ENCODE measurements at regions not wholly inside any gene's neighbourhood (a gene's known extent, or its start where the extent isn't known, plus 50 kb on each side); places are given as distances from the start of the nearest gene placed in this dataset.

DNA sequence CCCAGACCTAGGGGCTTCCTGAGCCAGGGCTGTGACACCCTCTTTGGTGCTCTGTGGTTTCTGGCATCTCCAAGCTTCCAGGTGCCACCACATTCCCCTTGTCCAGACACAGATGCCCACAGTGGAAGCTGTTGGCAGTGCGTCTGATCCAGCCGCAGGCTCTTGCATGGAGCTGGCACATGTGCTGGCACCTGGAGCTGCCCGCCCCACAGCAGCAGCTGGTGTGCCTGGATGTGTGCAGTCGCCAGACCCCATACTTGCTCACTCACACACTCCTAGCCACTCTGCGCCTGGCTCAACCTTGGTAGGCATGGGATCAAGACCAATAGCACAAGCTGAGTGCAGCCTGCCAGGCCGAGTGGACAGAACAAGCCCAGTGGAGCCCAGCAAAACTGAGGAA lies 106.5 kb downstream of the LYZL1 start:
- Mint-ChIP-seq H3K36me3 (ENCODE audit: low read depth) (0 out of 3 replicates have a peak, but pooled peaks cover 2% of the 10 kb centered on the region), H3K27ac (no peak overlapping the region), H3K27me3 (ENCODE audit: insufficient read depth, low read depth, poor library complexity) (peaks cover 2% of the 10 kb centered on the region), H3K4me3 (no peak overlapping the region), H3K9me3 (peaks cover 8% of the 10 kb centered on the region), H3K4me1 (peaks cover 6% of the 10 kb centered on the region; the same call in 2 of the 3 replicates)
- Histone ChIP-seq H3F3A (replicated peaks; ENCODE audit: low read depth) (no peaks in the 10 kb centered on the region), H3K9me2 (ENCODE audit: insufficient read depth) (no peaks in the 10 kb centered on the region), H3K36me3 (ENCODE audit: insufficient read depth) (no peaks in the 10 kb centered on the region), H3K4me3 (no peak overlapping the region), H2AFZ (no peak overlapping the region), H3K4me1 (ENCODE audit: insufficient read depth) (no peaks in the 10 kb centered on the region), H3K27ac (ENCODE audit: low read depth) (no peak overlapping the region), H3K79me2 (replicated peaks; ENCODE audit: insufficient read depth) (no peaks in the 10 kb centered on the region), H3K27me3 (ENCODE audit: insufficient read depth) (no peaks in the 10 kb centered on the region), H4K20me1 (replicated peaks; ENCODE audit: insufficient read depth) (no peaks in the 10 kb centered on the region), H3K4me2 (no peak overlapping the region)
- DNase-seq (ENCODE audit: low spot score): no peak
- ATAC-seq: no peak
- TF ChIP-seq, protein P1, sequence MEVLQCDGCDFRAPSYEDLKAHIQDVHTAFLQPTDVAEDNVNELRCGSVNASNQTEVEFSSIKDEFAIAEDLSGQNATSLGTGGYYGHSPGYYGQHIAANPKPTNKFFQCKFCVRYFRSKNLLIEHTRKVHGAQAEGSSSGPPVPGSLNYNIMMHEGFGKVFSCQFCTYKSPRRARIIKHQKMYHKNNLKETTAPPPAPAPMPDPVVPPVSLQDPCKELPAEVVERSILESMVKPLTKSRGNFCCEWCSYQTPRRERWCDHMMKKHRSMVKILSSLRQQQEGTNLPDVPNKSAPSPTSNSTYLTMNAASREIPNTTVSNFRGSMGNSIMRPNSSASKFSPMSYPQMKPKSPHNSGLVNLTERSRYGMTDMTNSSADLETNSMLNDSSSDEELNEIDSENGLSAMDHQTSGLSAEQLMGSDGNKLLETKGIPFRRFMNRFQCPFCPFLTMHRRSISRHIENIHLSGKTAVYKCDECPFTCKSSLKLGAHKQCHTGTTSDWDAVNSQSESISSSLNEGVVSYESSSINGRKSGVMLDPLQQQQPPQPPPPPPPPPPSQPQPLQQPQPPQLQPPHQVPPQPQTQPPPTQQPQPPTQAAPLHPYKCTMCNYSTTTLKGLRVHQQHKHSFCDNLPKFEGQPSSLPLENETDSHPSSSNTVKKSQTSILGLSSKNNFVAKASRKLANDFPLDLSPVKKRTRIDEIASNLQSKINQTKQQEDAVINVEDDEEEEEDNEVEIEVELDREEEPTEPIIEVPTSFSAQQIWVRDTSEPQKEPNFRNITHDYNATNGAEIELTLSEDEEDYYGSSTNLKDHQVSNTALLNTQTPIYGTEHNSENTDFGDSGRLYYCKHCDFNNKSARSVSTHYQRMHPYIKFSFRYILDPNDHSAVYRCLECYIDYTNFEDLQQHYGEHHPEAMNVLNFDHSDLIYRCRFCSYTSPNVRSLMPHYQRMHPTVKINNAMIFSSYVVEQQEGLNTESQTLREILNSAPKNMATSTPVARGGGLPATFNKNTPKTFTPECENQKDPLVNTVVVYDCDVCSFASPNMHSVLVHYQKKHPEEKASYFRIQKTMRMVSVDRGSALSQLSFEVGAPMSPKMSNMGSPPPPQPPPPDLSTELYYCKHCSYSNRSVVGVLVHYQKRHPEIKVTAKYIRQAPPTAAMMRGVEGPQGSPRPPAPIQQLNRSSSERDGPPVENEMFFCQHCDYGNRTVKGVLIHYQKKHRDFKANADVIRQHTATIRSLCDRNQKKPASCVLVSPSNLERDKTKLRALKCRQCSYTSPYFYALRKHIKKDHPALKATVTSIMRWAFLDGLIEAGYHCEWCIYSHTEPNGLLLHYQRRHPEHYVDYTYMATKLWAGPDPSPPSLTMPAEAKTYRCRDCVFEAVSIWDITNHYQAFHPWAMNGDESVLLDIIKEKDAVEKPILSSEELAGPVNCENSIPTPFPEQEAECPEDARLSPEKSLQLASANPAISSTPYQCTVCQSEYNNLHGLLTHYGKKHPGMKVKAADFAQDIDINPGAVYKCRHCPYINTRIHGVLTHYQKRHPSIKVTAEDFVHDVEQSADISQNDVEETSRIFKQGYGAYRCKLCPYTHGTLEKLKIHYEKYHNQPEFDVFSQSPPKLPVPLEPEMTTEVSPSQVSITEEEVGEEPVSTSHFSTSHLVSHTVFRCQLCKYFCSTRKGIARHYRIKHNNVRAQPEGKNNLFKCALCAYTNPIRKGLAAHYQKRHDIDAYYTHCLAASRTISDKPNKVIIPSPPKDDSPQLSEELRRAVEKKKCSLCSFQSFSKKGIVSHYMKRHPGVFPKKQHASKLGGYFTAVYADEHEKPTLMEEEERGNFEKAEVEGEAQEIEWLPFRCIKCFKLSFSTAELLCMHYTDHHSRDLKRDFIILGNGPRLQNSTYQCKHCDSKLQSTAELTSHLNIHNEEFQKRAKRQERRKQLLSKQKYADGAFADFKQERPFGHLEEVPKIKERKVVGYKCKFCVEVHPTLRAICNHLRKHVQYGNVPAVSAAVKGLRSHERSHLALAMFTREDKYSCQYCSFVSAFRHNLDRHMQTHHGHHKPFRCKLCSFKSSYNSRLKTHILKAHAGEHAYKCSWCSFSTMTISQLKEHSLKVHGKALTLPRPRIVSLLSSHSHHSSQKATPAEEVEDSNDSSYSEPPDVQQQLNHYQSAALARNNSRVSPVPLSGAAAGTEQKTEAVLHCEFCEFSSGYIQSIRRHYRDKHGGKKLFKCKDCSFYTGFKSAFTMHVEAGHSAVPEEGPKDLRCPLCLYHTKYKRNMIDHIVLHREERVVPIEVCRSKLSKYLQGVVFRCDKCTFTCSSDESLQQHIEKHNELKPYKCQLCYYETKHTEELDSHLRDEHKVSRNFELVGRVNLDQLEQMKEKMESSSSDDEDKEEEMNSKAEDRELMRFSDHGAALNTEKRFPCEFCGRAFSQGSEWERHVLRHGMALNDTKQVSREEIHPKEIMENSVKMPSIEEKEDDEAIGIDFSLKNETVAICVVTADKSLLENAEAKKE (CRISPR knock-in tag; IDR thresholded peaks at IDR 0.05): no peak
- TF ChIP-seq, protein P2, sequence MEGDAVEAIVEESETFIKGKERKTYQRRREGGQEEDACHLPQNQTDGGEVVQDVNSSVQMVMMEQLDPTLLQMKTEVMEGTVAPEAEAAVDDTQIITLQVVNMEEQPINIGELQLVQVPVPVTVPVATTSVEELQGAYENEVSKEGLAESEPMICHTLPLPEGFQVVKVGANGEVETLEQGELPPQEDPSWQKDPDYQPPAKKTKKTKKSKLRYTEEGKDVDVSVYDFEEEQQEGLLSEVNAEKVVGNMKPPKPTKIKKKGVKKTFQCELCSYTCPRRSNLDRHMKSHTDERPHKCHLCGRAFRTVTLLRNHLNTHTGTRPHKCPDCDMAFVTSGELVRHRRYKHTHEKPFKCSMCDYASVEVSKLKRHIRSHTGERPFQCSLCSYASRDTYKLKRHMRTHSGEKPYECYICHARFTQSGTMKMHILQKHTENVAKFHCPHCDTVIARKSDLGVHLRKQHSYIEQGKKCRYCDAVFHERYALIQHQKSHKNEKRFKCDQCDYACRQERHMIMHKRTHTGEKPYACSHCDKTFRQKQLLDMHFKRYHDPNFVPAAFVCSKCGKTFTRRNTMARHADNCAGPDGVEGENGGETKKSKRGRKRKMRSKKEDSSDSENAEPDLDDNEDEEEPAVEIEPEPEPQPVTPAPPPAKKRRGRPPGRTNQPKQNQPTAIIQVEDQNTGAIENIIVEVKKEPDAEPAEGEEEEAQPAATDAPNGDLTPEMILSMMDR (conservative IDR thresholded peaks at IDR 0.05; ENCODE audit: low read depth in 2 of 2): no peak
- TF ChIP-seq CREB1 (CRISPR knock-in tag; IDR thresholded peaks at IDR 0.05; ENCODE audit: low read depth) (no peak), ZNF331 (CRISPR knock-in tag; IDR thresholded peaks at IDR 0.05; ENCODE audit: low read depth) (no peak), JUNB (IDR thresholded peaks at IDR 0.05; ENCODE audit: unreplicated experiment) (no peak), EZH2 (IDR thresholded peaks at IDR 0.05; ENCODE audit: low read depth, unreplicated experiment) (no peak), STAT1 (IDR thresholded peaks at IDR 0.05; ENCODE audit: unreplicated experiment) (no peak), ZNF114 (CRISPR knock-in tag; IDR thresholded peaks at IDR 0.05) (no peak), POLR2AphosphoS5 (IDR thresholded peaks at IDR 0.05; ENCODE audit: low read depth) (no peak), NANOG (IDR thresholded peaks at IDR 0.05; ENCODE audit: borderline replicate concordance) (no peak)
- TF ChIP-seq, protein P3, sequence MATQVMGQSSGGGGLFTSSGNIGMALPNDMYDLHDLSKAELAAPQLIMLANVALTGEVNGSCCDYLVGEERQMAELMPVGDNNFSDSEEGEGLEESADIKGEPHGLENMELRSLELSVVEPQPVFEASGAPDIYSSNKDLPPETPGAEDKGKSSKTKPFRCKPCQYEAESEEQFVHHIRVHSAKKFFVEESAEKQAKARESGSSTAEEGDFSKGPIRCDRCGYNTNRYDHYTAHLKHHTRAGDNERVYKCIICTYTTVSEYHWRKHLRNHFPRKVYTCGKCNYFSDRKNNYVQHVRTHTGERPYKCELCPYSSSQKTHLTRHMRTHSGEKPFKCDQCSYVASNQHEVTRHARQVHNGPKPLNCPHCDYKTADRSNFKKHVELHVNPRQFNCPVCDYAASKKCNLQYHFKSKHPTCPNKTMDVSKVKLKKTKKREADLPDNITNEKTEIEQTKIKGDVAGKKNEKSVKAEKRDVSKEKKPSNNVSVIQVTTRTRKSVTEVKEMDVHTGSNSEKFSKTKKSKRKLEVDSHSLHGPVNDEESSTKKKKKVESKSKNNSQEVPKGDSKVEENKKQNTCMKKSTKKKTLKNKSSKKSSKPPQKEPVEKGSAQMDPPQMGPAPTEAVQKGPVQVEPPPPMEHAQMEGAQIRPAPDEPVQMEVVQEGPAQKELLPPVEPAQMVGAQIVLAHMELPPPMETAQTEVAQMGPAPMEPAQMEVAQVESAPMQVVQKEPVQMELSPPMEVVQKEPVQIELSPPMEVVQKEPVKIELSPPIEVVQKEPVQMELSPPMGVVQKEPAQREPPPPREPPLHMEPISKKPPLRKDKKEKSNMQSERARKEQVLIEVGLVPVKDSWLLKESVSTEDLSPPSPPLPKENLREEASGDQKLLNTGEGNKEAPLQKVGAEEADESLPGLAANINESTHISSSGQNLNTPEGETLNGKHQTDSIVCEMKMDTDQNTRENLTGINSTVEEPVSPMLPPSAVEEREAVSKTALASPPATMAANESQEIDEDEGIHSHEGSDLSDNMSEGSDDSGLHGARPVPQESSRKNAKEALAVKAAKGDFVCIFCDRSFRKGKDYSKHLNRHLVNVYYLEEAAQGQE (IDR thresholded peaks at IDR 0.05; ENCODE audit: unreplicated experiment): no peak
- TF ChIP-seq, protein P4, sequence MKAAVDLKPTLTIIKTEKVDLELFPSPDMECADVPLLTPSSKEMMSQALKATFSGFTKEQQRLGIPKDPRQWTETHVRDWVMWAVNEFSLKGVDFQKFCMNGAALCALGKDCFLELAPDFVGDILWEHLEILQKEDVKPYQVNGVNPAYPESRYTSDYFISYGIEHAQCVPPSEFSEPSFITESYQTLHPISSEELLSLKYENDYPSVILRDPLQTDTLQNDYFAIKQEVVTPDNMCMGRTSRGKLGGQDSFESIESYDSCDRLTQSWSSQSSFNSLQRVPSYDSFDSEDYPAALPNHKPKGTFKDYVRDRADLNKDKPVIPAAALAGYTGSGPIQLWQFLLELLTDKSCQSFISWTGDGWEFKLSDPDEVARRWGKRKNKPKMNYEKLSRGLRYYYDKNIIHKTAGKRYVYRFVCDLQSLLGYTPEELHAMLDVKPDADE (IDR thresholded peaks at IDR 0.05): no peak
